H9 (cell line): ENCODE measurements at regions not wholly inside any gene's neighbourhood (a gene's known extent, or its start where the extent isn't known, plus 50 kb on each side); places are given as distances from the start of the nearest gene placed in this dataset.
A peak's percentile ranks its signal among the peaks of the same experiment; 100 is the strongest.

ENCODE experiments used
- DNase-seq: peaks from one replicate; pipeline ENCODE4 v3.0.0-alpha.2; 2017
- H2AFZ ChIP-seq: one replicate; pipeline ENCODE4 v1.6.1; 2013; ENCODE audit warnings: mild to moderate bottlenecking, low read length, control low read depth, moderate library complexity
- H2AK5ac ChIP-seq: 2 replicates; pipeline ENCODE4 v1.6.1; 2013; ENCODE audit warnings: low read length, control low read depth, mixed read lengths; ENCODE audit not compliant: insufficient read length
- H2BK120ac ChIP-seq: one replicate; pipeline ENCODE4 v1.6.1; 2013; ENCODE audit warnings: low read depth, mild to moderate bottlenecking, low read length, control low read depth, inconsistent platforms; ENCODE audit not compliant: poor library complexity, severe bottlenecking
- H2BK12ac ChIP-seq: 2 replicates; pipeline ENCODE4 v1.6.1; 2013; ENCODE audit warnings: low read length, control low read depth, mixed read lengths, low read depth; ENCODE audit not compliant: insufficient read length
- H2BK15ac ChIP-seq: 2 replicates; pipeline ENCODE4 v1.6.1; 2013; ENCODE audit warnings: low read depth, low read length, control low read depth
- H2BK20ac ChIP-seq: one replicate; pipeline ENCODE4 v1.6.1; 2013; ENCODE audit warnings: low read depth, mild to moderate bottlenecking, low read length, control low read depth, inconsistent platforms; ENCODE audit not compliant: poor library complexity, severe bottlenecking
- H2BK5ac ChIP-seq: 2 replicates; pipeline ENCODE4 v1.6.1; 2013; ENCODE audit warnings: low read length, control low read depth, mixed read lengths; ENCODE audit not compliant: insufficient read length
- H3K14ac ChIP-seq: 2 replicates; pipeline ENCODE4 v1.6.1; 2013; ENCODE audit warnings: low read length, control low read depth; ENCODE audit not compliant: insufficient read depth
- H3K18ac ChIP-seq: 2 replicates; pipeline ENCODE4 v1.6.1; 2013; ENCODE audit warnings: low read depth, mild to moderate bottlenecking, mixed read lengths, low read length, control low read depth; ENCODE audit not compliant: insufficient read length
- H3K23ac ChIP-seq: 2 replicates; pipeline ENCODE4 v1.6.1; 2013; ENCODE audit warnings: low read length, control low read depth, mixed read lengths, low read depth; ENCODE audit not compliant: insufficient read length
- H3K23me2 ChIP-seq: 2 replicates; pipeline ENCODE4 v1.6.1; 2013; ENCODE audit warnings: low read depth, mild to moderate bottlenecking, mixed read lengths, low read length, control low read depth; ENCODE audit not compliant: insufficient read length, poor library complexity, severe bottlenecking
- H3K27ac ChIP-seq: 2 replicates; pipeline ENCODE4 v1.5.1; 2013; ENCODE audit warnings: low read length, control low read depth, mixed read lengths, low read depth; ENCODE audit not compliant: insufficient read length
- H3K27me3 ChIP-seq: 2 replicates; pipeline ENCODE4 v1.6.1; 2013; ENCODE audit warnings: low read length, control low read depth, inconsistent platforms; ENCODE audit not compliant: insufficient read depth
- H3K4ac ChIP-seq: 2 replicates; pipeline ENCODE4 v1.6.1; 2013; ENCODE audit warnings: low read depth, mild to moderate bottlenecking, control low read depth, inconsistent platforms, low read length, moderate library complexity
- H3K4me1 ChIP-seq: 2 replicates; pipeline ENCODE4 v1.6.1; 2013; ENCODE audit warnings: low read length, control low read depth, inconsistent platforms; ENCODE audit not compliant: insufficient read depth
- H3K4me2 ChIP-seq: 2 replicates; pipeline ENCODE4 v1.6.1; 2013; ENCODE audit warnings: low read length, control low read depth, mixed read lengths; ENCODE audit not compliant: insufficient read length, insufficient read depth
- H3K56ac ChIP-seq: 2 replicates; pipeline ENCODE4 v1.6.1; 2013; ENCODE audit warnings: low read depth, mild to moderate bottlenecking, mixed read lengths, low read length, control low read depth; ENCODE audit not compliant: insufficient read length
- H3K79me1 ChIP-seq: 2 replicates; pipeline ENCODE4 v1.6.1; 2013; ENCODE audit warnings: low read depth, mild to moderate bottlenecking, moderate library complexity, low read length, control low read depth, inconsistent platforms; ENCODE audit not compliant: insufficient read depth, poor library complexity, severe bottlenecking
- H3K79me2 ChIP-seq: 2 replicates; pipeline ENCODE4 v1.6.1; 2013; ENCODE audit warnings: low read length, control low read depth, inconsistent platforms; ENCODE audit not compliant: insufficient read depth
- H3K9ac ChIP-seq: 2 replicates; pipeline ENCODE4 v1.6.1; 2013; ENCODE audit warnings: low read length, control low read depth, mixed read lengths; ENCODE audit not compliant: insufficient read length; ENCODE audit errors: extremely low read depth
- H3K9me3 ChIP-seq: one replicate; pipeline ENCODE4 v1.6.1; 2013; ENCODE audit warnings: low read depth, low read length, inconsistent platforms; ENCODE audit not compliant: control insufficient read depth
- H3T11ph ChIP-seq: one replicate; pipeline ENCODE4 v1.6.1; 2013; ENCODE audit warnings: mild to moderate bottlenecking, low read length, control low read depth, inconsistent platforms
- H4K20me1 ChIP-seq: one replicate; pipeline ENCODE4 v1.6.1; 2013; ENCODE audit not compliant: control insufficient read depth, insufficient read length, insufficient read depth
- H4K5ac ChIP-seq: 2 replicates; pipeline ENCODE4 v1.6.1; 2013; ENCODE audit warnings: low read depth, mild to moderate bottlenecking, mixed read lengths, low read length, control low read depth; ENCODE audit not compliant: insufficient read length
- H4K8ac ChIP-seq: replicated peaks from 2 replicates; pipeline ENCODE4 v1.6.1; 2013; ENCODE audit warnings: low read length, control low read depth, mixed read lengths, low read depth; ENCODE audit not compliant: insufficient read length
- H4K91ac ChIP-seq: 2 replicates; pipeline ENCODE4 v1.6.1; 2013; ENCODE audit warnings: low read depth, mild to moderate bottlenecking, moderate library complexity, mixed read lengths, low read length, control low read depth; ENCODE audit not compliant: insufficient read length
- H3K27ac Mint-ChIP-seq, 3 experiments: 2 replicates in 2 of 3; 3 replicates in 1 of 3; pipeline ENCODE4 v1.8.0; 2020 to 2021; ENCODE audit warnings: mixed read lengths in 3 of 3, mild to moderate bottlenecking in 1 of 3, moderate library complexity in 1 of 3
- H3K27me3 Mint-ChIP-seq: 2 replicates; pipeline ENCODE4 v1.8.0; 2021; ENCODE audit warnings: low read depth, mild to moderate bottlenecking, moderate library complexity, mixed read lengths
- H3K36me3 Mint-ChIP-seq, 3 experiments: 2 replicates in 2 of 3; 3 replicates in 1 of 3; pipeline ENCODE4 v1.8.0; 2020 to 2021; ENCODE audit warnings: low read depth in 3 of 3, mixed read lengths in 3 of 3; ENCODE audit not compliant: insufficient read depth in 1 of 3
- H3K4me1 Mint-ChIP-seq, 2 experiments: 2 replicates each; pipeline ENCODE4 v1.8.0; 2020; ENCODE audit warnings: mixed read lengths in 2 of 2
- H3K4me3 Mint-ChIP-seq, 2 experiments: 2 replicates in 1 of 2; 3 replicates in 1 of 2; pipeline ENCODE4 v1.8.0; 2020 to 2021; ENCODE audit warnings: mild to moderate bottlenecking in 2 of 2, mixed read lengths in 2 of 2, moderate library complexity in 1 of 2
- H3K9me3 Mint-ChIP-seq, 2 experiments: 2 replicates in 1 of 2; 3 replicates in 1 of 2; pipeline ENCODE4 v1.8.0; 2020; ENCODE audit warnings: mild to moderate bottlenecking in 2 of 2, mixed read lengths in 2 of 2, moderate library complexity in 1 of 2
- WGBS: extraction: QIAGEN DNeasy Blood & Tissue Kit; methylation state at CpG from one replicate; pipeline ENCODE4 v1.1.7; 2013; ENCODE audit warnings: missing lambda C conversion rate, low lambda C conversion rate, mixed read lengths; ENCODE audit not compliant: insufficient read length; ENCODE audit errors: extremely low coverage; 5-methylcytosine and 5-hydroxymethylcytosine counted together
- TF ChIP-seq, protein P1 (sequence below): fragments of 200-600 bp; sonication (generic); conservative IDR thresholded peaks from 3 replicates; pipeline ENCODE4 v1.8.0; 2021; ENCODE audit warnings: antibody characterized with exemption, mild to moderate bottlenecking

DNA sequence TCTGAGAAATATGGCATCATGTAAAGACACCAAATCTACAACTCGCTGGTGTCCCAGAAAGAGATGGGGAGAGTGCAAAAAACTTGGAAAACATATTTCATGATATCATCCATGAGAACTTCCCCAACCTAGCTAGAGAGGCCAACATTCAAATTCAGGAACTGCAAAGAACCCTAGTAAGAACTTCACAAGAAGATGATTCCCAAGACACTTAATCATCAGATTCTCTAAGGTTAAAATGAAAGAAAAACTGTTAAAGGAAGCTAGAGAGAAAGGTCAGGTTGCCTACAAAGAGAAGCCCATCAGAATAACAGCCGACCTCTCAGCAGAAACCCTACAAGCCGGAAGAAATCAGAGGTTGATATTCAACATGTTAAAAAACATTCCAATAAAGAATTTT is 95.5 kb upstream of the PRLR start:
- WGBS, result no CpG with 5 or more reads among the region's 3 CpGs
- H2AK5ac ChIP-seq, result no peak overlapping the region
- Mint-ChIP-seq H3K9me3 (peaks cover 5 to 14% of the 10 kb centered on the region in 2 experiments; a peak in 4 of 5 replicates), H3K4me1 (peaks cover 0 to 1% of the 10 kb centered on the region in 2 experiments; a peak in 2 of 4 replicates), H3K27ac (peak overlapping the region in 1 of 3 experiments; percentile 10; a peak in 1 of 7 replicates), H3K4me3 (no peak overlapping the region), H3K36me3 (peaks cover 0 to 12% (median 2%) of the 10 kb centered on the region in 3 experiments; a peak in 5 of 7 replicates), H3K27me3 (no peaks in the 10 kb centered on the region)
- no peak overlapping the region for H2BK5ac ChIP-seq
- no peaks in the 10 kb centered on the region for H4K20me1 ChIP-seq
- no peak overlapping the region for H3K4me2 ChIP-seq
- no peak overlapping the region for H2BK20ac ChIP-seq
- no peak overlapping the region for H3K23ac ChIP-seq
- H2AFZ ChIP-seq, result no peak overlapping the region
- no peak overlapping the region for H3K14ac ChIP-seq
- H3K4ac ChIP-seq, result no peak overlapping the region
- TF ChIP-seq, protein P1, sequence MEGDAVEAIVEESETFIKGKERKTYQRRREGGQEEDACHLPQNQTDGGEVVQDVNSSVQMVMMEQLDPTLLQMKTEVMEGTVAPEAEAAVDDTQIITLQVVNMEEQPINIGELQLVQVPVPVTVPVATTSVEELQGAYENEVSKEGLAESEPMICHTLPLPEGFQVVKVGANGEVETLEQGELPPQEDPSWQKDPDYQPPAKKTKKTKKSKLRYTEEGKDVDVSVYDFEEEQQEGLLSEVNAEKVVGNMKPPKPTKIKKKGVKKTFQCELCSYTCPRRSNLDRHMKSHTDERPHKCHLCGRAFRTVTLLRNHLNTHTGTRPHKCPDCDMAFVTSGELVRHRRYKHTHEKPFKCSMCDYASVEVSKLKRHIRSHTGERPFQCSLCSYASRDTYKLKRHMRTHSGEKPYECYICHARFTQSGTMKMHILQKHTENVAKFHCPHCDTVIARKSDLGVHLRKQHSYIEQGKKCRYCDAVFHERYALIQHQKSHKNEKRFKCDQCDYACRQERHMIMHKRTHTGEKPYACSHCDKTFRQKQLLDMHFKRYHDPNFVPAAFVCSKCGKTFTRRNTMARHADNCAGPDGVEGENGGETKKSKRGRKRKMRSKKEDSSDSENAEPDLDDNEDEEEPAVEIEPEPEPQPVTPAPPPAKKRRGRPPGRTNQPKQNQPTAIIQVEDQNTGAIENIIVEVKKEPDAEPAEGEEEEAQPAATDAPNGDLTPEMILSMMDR, result no peak
- H2BK15ac ChIP-seq, result no peak overlapping the region
- no peak overlapping the region for H4K91ac ChIP-seq
- H3K4me1 ChIP-seq, result no peaks in the 10 kb centered on the region
- H3K27me3 ChIP-seq, result no peaks in the 10 kb centered on the region
- H3K9ac ChIP-seq, result no peak overlapping the region
- no peak overlapping the region for H2BK120ac ChIP-seq
- no peak overlapping the region for H3K18ac ChIP-seq
- H3K9me3 ChIP-seq, result no peaks in the 10 kb centered on the region
- no peak overlapping the region for H3T11ph ChIP-seq
- no peak overlapping the region for H3K56ac ChIP-seq
- no peaks in the 10 kb centered on the region for H3K23me2 ChIP-seq
- no peak for DNase-seq
- no peaks in the 10 kb centered on the region for H3K79me1 ChIP-seq
- H4K8ac ChIP-seq, result no peak overlapping the region
- no peaks in the 10 kb centered on the region for H3K79me2 ChIP-seq
- H3K27ac ChIP-seq, result no peak overlapping the region
- no peak overlapping the region for H4K5ac ChIP-seq
- H2BK12ac ChIP-seq, result no peak overlapping the region
